ENCODE measurements at regions not wholly inside any gene's neighbourhood (a gene's known extent, or its start where the extent isn't known, plus 50 kb on each side); places are given as distances from the start of the nearest gene placed in this dataset.

- Mint-ChIP-seq H3K4me1 (no peaks in the 10 kb centered on the region), H3K9me3 (no peaks in the 10 kb centered on the region)
These were observed 651.3 kb downstream of the NSUN3 start for GRCh38 chr3:94714194-94714593.

GRCh38 chr3:94716326-94717018 lies 653.6 kb downstream of the NSUN3 start:
- DNase-seq (no peak), ATAC-seq (no peak)
- no peaks in the 10 kb centered on the region for H3K4me1 Mint-ChIP-seq
- no peaks in the 10 kb centered on the region for H3K9me3 Mint-ChIP-seq
- no peak overlapping the region for H3K4me3 Mint-ChIP-seq
- H3K27me3 Mint-ChIP-seq: no peaks in the 10 kb centered on the region
- H3K36me3 Mint-ChIP-seq (ENCODE audit: low read depth): no peaks in the 10 kb centered on the region
- H3K27ac Mint-ChIP-seq: no peak overlapping the region

More at GRCh38 chr3:94714194-94714593, 651.3 kb downstream of the NSUN3 start:
- H3K27ac Mint-ChIP-seq: no peak overlapping the region
- no peak overlapping the region for H3K4me3 Mint-ChIP-seq
- H3K36me3 Mint-ChIP-seq (ENCODE audit: low read depth): no peaks in the 10 kb centered on the region
- no peak for DNase-seq
- no peaks in the 10 kb centered on the region for H3K27me3 Mint-ChIP-seq
- ATAC-seq: no peak

- DNase-seq (no peak), ATAC-seq (no peak)
- H3K4me3 Mint-ChIP-seq: no peak overlapping the region
- H3K9me3 Mint-ChIP-seq: peaks cover 10% of the 10 kb centered on the region
- no peaks in the 10 kb centered on the region for H3K27me3 Mint-ChIP-seq
- H3K4me1 Mint-ChIP-seq: no peaks in the 10 kb centered on the region
- no peak overlapping the region for H3K27ac Mint-ChIP-seq
- no peaks in the 10 kb centered on the region for H3K36me3 Mint-ChIP-seq (ENCODE audit: low read depth)
These were observed 671.3 kb downstream of the NSUN3 start for GRCh38 chr3:94734206-94734605.

GRCh38 chr3:94735354-94735753 lies 672.5 kb downstream of the NSUN3 start:
- ATAC-seq (no peak), DNase-seq (no peak)
- Mint-ChIP-seq H3K27me3 (no peaks in the 10 kb centered on the region), H3K36me3 (ENCODE audit: low read depth) (no peaks in the 10 kb centered on the region), H3K4me3 (no peak overlapping the region), H3K27ac (no peak overlapping the region), H3K4me1 (no peaks in the 10 kb centered on the region), H3K9me3 (peaks cover 13% of the 10 kb centered on the region)

- Mint-ChIP-seq H3K9me3 (peaks cover 13% of the 10 kb centered on the region), H3K27me3 (no peaks in the 10 kb centered on the region)
These were observed 674.3 kb downstream of the NSUN3 start for GRCh38 chr3:94737116-94737515.

GRCh38 chr3:94739420-94739819 lies 676.6 kb downstream of the NSUN3 start:
- Mint-ChIP-seq H3K4me3 (no peak overlapping the region), H3K27ac (no peak overlapping the region), H3K36me3 (ENCODE audit: low read depth) (no peaks in the 10 kb centered on the region), H3K4me1 (no peaks in the 10 kb centered on the region), H3K9me3 (peaks cover 25% of the 10 kb centered on the region), H3K27me3 (no peaks in the 10 kb centered on the region)
- ATAC-seq (no peak), DNase-seq (no peak)

More at GRCh38 chr3:94737116-94737515, 674.3 kb downstream of the NSUN3 start:
- no peak for DNase-seq
- no peak overlapping the region for H3K4me3 Mint-ChIP-seq
- no peaks in the 10 kb centered on the region for H3K36me3 Mint-ChIP-seq (ENCODE audit: low read depth)
- H3K4me1 Mint-ChIP-seq: no peaks in the 10 kb centered on the region
- ATAC-seq: no peak
- H3K27ac Mint-ChIP-seq: no peak overlapping the region

GRCh38 chr3:94758751-94759150 lies 695.9 kb downstream of the NSUN3 start:
- ATAC-seq: no peak
- Mint-ChIP-seq H3K4me1 (no peaks in the 10 kb centered on the region), H3K4me3 (no peak overlapping the region), H3K27me3 (no peaks in the 10 kb centered on the region), H3K9me3 (peaks cover 21% of the 10 kb centered on the region), H3K27ac (no peak overlapping the region), H3K36me3 (ENCODE audit: low read depth) (no peaks in the 10 kb centered on the region)
- no peak for DNase-seq

- H3K4me3 Mint-ChIP-seq: no peak overlapping the region
- DNase-seq: no peak
- peaks cover 4% of the 10 kb centered on the region for H3K9me3 Mint-ChIP-seq
- no peak for ATAC-seq
- no peak overlapping the region for H3K27ac Mint-ChIP-seq
- H3K27me3 Mint-ChIP-seq: no peaks in the 10 kb centered on the region
- no peaks in the 10 kb centered on the region for H3K36me3 Mint-ChIP-seq (ENCODE audit: low read depth)
- H3K4me1 Mint-ChIP-seq: no peaks in the 10 kb centered on the region
These were observed 709.5 kb downstream of the NSUN3 start for GRCh38 chr3:94772402-94772801.

GRCh38 chr3:94775746-94776145 lies 712.9 kb downstream of the NSUN3 start:
- no peaks in the 10 kb centered on the region for H3K9me3 Mint-ChIP-seq
- H3K27ac Mint-ChIP-seq: no peak overlapping the region
- ATAC-seq: no peak
- no peaks in the 10 kb centered on the region for H3K4me1 Mint-ChIP-seq
- no peak for DNase-seq
- no peaks in the 10 kb centered on the region for H3K27me3 Mint-ChIP-seq
- no peaks in the 10 kb centered on the region for H3K36me3 Mint-ChIP-seq (ENCODE audit: low read depth)
- H3K4me3 Mint-ChIP-seq: no peak overlapping the region

- Mint-ChIP-seq H3K27me3 (no peaks in the 10 kb centered on the region), H3K4me3 (no peak overlapping the region), H3K36me3 (ENCODE audit: low read depth) (no peaks in the 10 kb centered on the region), H3K4me1 (no peaks in the 10 kb centered on the region), H3K9me3 (no peaks in the 10 kb centered on the region), H3K27ac (no peak overlapping the region)
- ATAC-seq: no peak
- DNase-seq: no peak
These were observed 713.6 kb downstream of the NSUN3 start for GRCh38 chr3:94776401-94776915.

- H3K36me3 Mint-ChIP-seq (ENCODE audit: low read depth): no peaks in the 10 kb centered on the region
- ATAC-seq (no peak), DNase-seq (no peak)
- H3K9me3 Mint-ChIP-seq: peaks cover 4% of the 10 kb centered on the region
- H3K4me3 Mint-ChIP-seq: no peak overlapping the region
- H3K27me3 Mint-ChIP-seq: no peaks in the 10 kb centered on the region
- no peak overlapping the region for H3K27ac Mint-ChIP-seq
- H3K4me1 Mint-ChIP-seq: no peaks in the 10 kb centered on the region
These were observed 715.4 kb downstream of the NSUN3 start for GRCh38 chr3:94778289-94778688.

- H3K36me3 Mint-ChIP-seq (ENCODE audit: low read depth): no peaks in the 10 kb centered on the region
- no peaks in the 10 kb centered on the region for H3K27me3 Mint-ChIP-seq
- DNase-seq: no peak
- no peak for ATAC-seq
- peaks cover 7% of the 10 kb centered on the region for H3K9me3 Mint-ChIP-seq
- no peak overlapping the region for H3K27ac Mint-ChIP-seq
- no peaks in the 10 kb centered on the region for H3K4me1 Mint-ChIP-seq
- no peak overlapping the region for H3K4me3 Mint-ChIP-seq
These were observed 716.1 kb downstream of the NSUN3 start for GRCh38 chr3:94778814-94779494.

GRCh38 chr3:94779699-94780098 lies 716.8 kb downstream of the NSUN3 start:
- no peaks in the 10 kb centered on the region for H3K36me3 Mint-ChIP-seq (ENCODE audit: low read depth)
- no peak overlapping the region for H3K4me3 Mint-ChIP-seq
- no peaks in the 10 kb centered on the region for H3K4me1 Mint-ChIP-seq
- no peaks in the 10 kb centered on the region for H3K27me3 Mint-ChIP-seq
- no peak overlapping the region for H3K27ac Mint-ChIP-seq
- peaks cover 7% of the 10 kb centered on the region for H3K9me3 Mint-ChIP-seq
- ATAC-seq (no peak), DNase-seq (no peak)

GRCh38 chr3:94784274-94784673 lies 721.4 kb downstream of the NSUN3 start:
- H3K27me3 Mint-ChIP-seq: no peaks in the 10 kb centered on the region
- H3K36me3 Mint-ChIP-seq (ENCODE audit: low read depth): no peaks in the 10 kb centered on the region
- ATAC-seq: no peak
- peaks cover 7% of the 10 kb centered on the region for H3K9me3 Mint-ChIP-seq
- H3K4me3 Mint-ChIP-seq: no peak overlapping the region
- no peak for DNase-seq
- no peaks in the 10 kb centered on the region for H3K4me1 Mint-ChIP-seq
- H3K27ac Mint-ChIP-seq: no peak overlapping the region

- DNase-seq (no peak), ATAC-seq (no peak)
- H3K9me3 Mint-ChIP-seq: peaks cover 7% of the 10 kb centered on the region
- no peak overlapping the region for H3K27ac Mint-ChIP-seq
- no peak overlapping the region for H3K4me3 Mint-ChIP-seq
- no peaks in the 10 kb centered on the region for H3K36me3 Mint-ChIP-seq (ENCODE audit: low read depth)
- H3K27me3 Mint-ChIP-seq: no peaks in the 10 kb centered on the region
- no peaks in the 10 kb centered on the region for H3K4me1 Mint-ChIP-seq
These were observed 724.2 kb downstream of the NSUN3 start for GRCh38 chr3:94787066-94787465.
